ENCODE measurements at regions not wholly inside any gene's neighbourhood (a gene's known extent, or its start where the extent isn't known, plus 50 kb on each side); places are given as distances from the start of the nearest gene placed in this dataset.

DNA sequence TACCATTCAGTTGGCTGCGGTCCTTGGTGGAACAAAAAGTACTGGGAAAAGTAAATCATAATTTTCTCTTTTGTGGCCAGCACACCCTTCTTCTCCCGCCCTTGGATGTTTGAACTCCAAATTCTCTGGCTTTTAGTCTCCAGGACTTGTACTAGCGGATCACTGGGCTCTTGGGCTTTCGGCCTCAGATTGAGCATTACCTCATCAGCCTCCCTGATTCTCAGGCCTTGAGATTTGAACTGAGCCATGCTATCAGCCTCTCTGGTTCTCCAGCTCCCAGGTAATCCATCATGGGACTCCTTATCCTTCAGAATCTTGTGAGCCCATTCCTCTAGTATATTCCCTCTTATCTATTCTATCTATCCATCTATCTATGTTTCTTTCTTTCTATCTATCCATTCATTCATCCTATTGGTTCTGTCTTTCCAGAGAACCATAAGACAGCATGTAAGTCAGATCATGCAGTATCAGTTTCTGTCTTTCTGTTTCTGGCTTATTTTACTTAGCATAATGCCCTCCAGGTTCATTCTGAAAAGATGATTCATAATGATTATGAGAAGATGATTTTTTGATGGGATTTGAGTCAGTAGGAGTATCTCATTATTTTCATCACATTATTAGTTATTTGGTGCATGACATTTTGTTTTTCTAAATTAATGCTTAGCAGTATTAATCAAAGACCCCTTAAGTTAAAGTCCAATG, 814.9 kb downstream of the LRFN5 start:
- DNase-seq = no peak

DNA sequence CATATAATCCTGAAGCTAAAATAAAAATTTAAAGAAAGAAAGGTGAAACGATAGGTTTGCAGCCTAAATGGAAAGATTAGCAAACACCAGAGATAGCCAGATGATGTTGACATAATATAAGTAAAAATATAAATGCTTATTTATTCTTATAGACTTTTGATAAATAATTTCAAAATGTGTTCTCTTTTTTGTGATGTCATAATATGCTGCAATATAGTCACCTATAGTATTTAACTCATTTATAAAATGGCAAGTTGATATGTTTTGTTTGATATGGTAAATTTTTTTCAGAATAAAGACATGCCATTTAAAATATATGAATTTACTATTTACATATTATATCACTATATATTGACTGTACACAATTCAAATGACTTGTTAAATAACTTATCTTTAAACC, 813.4 kb downstream of the LRFN5 start:
- DNase-seq = no peak

DNA sequence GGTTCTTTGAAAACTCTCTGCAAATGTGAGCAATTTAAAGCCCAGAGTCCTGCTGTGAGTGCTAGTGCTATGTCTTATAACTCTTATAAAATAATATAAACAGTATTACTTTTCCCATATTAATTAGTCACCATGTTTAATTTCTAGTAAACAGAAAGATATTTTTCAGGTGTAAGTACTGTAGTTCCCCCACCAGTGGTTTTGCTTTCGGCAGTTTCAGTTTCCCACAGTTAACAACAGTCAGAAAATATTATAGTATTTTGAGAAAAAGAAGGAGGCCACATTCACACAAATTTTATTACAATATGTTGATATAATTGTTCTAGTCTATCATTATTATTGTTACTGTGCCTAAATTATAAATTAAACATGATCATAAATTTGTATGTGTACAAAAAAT, 800.5 kb downstream of the LRFN5 start:
- DNase-seq = no peak

DNA sequence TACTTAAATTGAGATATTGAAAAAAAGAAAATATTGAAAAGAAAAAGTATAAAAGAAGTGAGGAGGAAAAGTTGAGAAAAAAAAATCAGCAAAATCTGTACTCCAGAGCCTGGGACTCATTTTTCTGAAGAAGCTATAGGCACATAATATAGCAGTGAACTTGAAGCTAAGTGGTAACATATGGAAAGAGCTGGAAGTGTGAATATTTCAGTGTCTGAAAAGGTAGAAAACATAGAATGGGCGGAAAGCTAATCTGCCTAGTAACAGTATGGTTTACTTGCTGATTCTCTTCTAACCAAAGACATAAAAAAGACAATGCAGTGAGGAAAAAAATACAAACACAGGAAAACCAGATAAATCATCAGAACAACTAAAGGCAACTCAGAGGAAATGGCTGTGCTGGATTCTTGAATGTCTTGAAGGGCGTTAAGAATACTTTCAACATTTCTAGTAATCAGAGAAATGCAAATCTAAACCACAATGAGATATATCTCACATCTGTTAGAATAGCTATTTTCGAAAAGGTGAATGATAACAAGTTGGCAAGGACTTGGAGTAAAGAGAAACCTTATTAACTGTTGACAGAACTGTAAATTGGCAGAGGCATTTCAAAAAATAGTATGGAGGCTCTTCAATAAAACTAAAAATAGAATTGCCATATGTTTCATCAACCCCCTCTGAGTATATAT, 784.6 kb downstream of the LRFN5 start:
- DNase-seq = no peak

DNA sequence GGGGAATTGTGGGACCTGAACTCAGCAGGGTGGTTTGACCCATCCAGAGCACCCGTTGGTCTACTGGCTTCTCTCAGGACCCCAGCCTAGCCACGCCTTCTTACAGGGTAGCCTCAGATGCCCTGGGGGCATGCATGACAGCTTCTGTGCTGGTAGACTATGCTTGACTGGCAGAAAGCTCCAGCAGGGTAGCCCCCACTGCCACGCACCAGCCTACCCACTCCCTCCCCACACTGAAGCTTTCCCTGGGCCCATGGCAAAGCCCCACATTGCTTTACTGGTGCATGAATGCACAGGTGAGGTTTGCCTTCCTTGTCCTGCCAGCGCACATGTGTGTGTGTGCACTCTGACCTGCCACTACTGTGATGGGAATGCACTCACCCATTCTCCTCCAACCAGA, 772.2 kb downstream of the LRFN5 start:
- no peak for DNase-seq

DNA sequence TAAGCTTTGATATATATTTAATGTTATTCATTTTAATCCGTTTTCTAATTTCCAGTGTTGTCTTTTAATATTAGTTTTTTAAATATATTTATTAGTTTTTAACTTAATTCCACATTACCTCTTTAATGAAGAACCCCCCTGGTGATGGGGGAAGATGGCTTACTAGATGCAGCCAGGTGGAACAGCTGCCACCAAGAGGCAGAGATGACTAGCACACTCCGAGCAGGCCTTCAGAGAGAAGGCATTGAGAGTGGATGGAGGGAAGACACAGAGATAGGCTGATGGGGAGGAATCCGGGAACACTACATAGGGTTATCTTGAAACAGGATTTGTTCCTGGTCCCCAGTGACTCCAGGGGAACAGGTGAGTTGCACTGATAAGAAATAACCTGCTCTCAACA, 771.6 kb downstream of the LRFN5 start:
- DNase-seq = no peak

DNA sequence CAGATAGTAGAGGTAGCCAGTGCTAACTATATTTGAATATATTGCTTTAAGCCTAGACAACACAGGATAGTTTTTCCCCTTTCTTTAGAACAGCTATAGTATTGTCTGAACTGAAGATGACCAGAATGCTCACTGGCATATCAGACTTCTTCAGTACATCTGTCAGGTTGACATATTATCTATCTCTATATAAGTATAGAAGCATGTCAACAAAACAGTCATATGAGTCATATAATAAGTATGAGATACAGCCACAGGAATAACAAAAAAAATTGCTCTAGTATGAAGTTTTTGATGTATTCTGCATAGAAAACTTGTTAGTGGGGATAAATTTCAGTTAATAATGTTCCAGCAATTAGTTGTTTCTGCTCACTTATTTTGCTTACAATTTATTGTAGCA, 767.7 kb downstream of the LRFN5 start:
- DNase-seq = no peak

DNA sequence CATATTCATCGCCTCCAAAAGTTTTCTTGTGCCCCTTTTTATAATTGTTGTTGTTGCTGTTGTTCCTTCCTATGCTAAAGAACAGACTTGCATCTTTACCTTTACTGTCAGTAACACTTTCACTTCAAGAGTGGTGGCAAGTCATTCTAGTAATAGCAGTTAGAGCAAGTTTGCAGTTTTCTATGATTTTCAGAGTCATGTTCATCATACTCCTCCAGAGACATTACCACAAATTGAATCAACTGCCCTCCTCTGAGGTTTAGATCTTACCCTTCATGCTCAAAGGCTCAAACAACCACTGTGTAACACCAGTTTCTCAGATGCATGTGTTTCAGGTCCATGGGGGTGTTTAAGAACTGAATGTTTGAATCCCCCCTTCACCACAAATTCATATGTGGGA, 763.4 kb downstream of the LRFN5 start:
- no peak for DNase-seq

DNA sequence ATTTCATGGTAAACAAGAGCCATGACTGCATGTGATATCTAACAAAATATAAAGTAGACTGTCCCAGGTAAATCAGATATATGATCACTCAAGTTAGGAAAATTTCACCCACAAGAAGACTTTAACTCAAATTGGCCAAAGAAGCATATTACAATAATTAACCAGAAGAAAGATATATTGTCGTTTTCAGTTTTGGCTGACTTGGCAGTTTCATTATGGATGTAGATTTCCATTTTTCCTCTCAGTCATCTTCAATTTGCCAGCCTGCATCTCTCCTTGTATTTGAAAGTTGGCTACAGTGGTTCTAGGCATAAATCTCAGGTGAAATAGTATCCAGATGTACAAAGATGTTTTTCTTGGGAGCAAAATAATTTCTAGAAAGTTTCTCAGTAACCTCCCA, 761.6 kb downstream of the LRFN5 start:
- DNase-seq = no peak

DNA sequence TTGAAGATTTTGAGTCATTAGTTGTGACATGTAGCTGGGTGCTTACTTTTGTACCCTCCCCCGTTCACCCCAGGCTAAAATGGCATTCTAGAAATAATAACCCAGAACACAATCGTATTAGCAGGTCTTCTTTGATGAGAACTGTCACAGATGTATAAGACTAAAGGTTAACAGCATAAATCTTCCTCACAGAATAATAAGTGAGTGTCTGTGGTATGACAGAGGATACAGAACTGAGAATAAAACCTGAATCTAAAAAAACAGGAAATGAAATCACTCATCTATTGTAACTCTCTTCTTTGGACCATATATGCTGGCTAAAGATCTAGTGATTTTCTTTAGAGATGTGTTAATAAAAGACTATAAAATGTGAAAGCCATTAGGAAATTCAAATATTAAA, 746.6 kb downstream of the LRFN5 start:
- no peak for DNase-seq

DNA sequence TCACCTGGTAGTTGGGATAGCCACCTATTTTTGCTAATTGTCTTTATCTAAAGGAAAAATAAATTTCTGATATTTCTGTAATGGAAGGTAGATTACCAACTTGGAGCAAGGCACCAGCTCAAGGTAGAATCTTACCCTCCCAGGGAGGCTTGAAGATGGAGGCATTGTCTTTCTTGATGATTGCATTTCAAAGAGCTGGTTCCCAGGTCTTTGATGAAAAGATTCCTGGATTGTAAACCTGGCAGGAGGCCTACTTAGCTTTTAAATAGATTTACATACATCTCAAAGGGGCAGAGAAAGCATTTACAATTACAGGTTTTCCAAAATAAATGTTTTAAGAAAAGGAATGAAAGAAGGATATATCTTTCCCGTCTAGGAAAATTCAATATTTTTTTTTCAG, 729.2 kb downstream of the LRFN5 start:
- no peak for DNase-seq

DNA sequence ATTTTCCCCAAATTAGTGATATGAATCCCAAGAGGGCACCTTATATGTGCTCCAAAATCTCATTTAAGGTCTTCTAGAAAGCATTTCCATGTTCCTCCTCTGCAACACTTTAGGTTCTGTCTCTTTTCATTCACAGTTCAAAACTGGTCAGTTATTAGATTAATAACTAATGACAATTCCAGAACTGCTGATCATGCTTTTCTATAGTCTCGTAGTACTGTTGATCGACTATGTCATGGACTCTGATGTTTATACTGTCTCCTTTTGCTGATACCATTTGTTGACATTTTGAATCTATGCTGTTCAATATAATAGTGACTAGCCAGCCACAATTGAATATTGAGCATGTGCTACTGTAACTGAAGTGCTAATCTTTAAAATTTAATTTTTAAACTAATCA, 728.3 kb downstream of the LRFN5 start:
- no peak for DNase-seq

DNA sequence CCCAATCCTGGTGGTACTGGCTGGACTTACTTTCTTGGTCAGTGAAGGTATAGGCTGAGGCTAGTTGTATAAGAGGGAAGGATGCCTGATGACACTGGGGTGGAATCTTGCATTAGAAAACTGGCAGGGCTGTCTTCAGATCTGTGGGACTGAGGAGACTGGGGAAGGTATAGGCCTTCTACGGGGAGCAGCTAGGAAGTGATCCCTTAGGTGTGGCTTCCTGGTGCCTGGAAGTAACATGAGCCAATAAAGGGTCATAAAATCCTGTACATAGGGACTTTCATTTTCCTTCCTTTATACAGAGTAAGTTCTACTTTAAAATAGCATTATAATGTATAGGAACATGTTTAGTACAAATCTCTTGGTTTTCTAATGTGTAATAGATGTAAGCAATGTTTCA, 716.8 kb downstream of the LRFN5 start:
- DNase-seq = no peak

DNA sequence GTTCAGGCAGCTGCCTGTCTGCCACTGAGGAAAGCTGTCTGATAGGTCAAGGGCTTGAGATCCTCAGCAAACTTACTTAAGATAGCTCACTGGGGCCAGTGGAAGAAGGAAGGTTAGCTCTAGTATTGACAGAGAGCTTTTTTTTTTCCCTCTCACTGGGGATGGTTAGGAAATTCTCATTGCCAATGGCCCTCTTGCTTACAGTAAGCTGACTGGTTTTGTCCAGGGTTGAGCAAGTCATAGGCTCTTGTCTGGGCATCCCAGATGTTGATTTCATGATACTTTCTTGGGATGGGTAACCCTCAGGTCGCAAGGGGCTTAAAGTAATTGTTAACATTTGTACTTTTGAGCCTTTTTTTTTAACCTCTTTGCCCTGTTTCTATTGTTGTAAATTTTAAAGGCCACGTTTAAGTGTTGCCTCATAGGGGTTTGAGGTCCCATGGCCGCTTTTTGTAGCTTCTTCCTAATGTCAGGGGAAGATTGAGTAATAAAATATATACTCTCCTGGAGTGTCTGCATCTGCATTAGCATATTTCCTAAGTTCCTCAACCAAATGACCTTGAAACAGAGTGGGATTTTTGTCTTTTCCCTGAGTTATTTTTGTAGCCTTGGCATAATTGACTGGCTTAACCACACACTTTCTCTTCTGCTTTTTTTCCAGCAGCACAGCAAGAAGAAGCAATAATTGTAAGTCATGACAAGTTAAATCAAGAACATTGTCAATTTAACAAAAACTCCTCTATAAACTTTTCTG, 716.0 kb downstream of the LRFN5 start:
- DNase-seq = no peak

DNA sequence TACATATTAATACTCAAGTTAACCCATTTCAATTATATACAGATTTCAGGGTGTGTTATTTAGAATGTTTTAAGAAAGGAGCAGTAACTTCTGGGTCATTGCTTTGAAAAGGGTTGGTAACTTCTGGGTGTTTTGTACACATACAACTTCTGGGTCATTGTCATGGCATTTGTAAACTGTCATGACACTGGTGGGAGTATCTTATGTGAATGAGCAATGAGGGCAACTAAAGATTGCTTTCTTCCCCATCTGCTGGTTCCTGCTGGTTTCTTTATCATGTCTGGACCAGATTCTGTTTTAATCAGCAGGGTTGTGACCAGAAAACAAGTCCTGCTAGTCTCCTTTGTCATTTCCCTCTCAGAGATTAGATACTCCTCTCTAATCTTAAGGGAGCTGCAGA, 713.3 kb downstream of the LRFN5 start:
- DNase-seq = no peak

DNA sequence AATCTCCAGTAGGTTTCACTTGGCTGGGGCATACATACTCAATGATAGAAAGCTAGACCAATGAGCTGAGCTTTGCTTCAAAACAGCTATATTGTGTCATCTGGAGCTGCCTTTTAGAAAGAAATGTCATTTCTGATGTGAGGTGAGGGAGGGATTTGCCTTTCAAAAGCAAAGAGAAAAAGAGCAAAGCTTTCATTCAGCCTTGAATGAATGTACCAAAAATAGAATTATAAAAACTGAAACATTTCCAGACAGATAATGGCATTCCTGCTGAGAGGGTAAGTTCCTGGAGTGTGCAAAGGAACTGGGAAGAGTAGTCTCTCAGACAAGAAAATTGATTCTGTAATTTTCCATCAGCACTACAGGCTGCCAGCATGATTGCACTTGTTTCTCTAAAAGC, 710.0 kb downstream of the LRFN5 start:
- DNase-seq = no peak

DNA sequence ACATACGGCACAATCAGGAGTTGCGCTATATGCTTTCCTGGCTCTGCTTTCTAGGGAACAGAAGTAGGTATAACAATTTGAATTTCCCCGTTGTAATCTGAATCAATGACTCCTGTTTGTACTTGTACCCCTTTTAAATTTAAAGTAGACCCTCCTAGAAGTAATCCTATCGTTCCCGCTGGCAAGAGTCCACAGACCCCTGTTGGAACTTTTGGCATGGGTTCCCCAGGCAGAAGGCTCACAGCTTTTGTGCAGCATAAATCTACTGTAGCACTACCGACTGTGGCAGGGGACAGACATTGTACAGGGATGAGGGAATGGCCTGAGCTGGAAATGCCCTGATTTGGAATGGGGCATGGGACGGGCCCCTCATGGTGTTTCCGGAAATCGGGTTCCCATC, 705.2 kb downstream of the LRFN5 start:
- no peak for DNase-seq

DNA sequence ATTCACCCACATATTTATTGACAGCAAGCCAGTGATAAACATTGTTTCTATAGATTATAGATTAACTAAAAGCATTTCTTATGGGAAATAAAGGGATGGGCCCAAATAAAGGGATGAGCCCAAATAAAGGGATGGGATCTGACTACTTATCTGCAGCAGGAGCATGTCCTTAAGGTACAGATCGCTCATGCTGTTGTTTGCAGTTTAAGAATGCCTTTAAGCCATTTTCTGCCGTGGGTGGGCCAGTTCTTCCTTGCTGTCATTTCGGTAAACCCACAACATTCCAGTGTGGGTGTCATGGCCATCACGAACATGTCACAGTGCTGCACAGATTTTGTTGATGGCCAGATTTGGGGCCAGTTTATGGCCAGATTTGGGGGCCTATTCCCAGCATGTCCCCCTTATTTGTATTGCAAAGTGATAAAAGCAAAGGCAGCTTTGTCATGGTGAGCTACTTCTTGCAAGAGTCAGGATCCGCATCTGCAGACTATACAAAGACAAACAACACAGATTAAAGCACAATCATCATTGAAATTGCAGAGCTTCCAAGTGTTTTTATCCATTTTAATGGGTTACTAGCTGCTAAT, 700.7 kb downstream of the LRFN5 start:
- DNase-seq = no peak

DNA sequence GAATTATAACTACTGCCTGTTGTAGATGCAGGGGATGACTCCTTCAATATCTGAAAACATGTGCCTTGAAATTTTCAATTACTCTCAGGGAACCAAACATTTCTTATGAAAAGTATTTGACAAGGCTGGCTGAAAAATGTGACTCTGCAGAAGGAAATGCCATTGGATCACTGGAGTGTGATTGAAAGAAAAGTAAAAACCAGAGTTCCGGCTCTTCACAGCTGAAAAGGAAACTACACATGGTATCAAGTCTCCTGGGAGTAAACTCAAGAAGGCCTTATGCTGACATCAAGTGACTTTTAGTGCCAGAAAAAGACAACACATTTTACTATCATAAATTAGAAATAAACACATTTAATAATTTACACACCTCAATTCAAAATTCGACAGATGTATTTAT, 693.0 kb downstream of the LRFN5 start:
- no peak for DNase-seq

DNA sequence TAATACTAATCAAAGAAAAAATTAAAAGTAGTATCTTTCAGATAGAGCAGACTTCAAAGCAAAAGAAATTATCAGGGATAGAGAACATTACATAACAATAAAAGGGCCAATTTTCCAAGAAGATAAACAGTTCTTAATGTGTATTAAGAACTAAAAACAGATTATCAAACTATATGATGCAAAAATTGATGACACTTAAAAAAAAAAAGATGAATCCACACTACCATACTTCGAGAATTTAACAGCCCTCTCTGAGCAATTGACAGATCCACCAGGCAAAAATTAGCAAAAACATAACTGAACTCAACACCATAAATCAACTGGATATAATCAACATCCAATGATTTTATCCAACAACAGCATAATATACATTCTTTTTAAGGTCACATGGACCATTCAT, 686.5 kb downstream of the LRFN5 start:
- no peak for DNase-seq

DNA sequence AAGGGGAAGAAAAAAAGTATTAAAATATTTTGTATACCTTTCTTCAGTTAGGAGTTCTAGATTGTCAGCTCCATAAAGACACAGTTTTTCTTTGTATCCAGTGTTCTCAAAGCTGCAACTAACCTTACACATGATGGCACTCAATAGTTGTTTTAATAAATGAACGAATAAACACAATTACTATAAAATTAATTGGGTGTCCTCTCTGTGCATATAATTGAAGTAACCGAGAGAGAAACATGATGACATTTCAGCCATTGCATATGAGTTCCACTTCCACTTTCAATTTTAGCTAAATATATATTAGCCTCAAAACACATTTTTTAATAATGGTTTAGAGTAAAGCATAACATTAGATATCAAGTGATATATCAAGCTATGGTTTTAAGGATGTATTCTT, 671.2 kb downstream of the LRFN5 start:
- DNase-seq = no peak

DNA sequence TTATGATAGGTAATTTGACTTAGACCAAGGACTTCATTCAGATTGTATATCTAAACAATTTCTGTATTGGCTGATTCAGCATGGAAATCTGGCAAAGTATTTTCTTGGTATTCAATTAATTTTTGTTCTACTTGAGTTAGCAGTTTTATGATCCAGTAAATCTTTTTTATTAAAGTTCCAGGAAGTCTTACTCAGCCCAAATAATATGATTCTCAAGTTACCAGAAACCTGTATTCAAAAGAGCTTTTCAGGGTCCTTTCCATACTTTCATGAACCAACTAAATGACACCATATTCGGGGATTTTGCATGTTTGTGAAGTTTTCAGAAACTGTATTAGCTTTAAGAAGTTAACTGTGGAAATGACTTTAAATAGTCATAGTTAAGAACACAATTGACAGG, 662.6 kb downstream of the LRFN5 start:
- no peak for DNase-seq

DNA sequence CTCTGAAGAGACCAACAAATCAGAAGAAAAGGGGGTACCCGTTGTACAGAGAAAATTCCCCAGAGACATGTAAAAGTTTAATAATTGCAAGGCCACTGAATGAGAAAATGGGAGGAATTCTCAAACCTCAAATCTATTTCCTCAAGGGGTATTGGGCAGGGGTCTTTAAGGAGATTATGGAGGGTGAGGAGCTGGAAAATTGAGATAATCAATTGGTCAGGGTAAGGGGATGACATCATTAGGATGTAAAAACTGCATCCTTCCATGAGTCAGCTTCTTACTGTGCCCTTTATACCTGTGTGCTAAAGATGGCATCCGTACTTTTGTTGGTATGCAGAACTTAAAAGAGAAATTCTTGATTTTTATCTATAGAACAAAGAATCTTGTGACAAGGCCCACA, 641.5 kb downstream of the LRFN5 start:
- no peak for DNase-seq

DNA sequence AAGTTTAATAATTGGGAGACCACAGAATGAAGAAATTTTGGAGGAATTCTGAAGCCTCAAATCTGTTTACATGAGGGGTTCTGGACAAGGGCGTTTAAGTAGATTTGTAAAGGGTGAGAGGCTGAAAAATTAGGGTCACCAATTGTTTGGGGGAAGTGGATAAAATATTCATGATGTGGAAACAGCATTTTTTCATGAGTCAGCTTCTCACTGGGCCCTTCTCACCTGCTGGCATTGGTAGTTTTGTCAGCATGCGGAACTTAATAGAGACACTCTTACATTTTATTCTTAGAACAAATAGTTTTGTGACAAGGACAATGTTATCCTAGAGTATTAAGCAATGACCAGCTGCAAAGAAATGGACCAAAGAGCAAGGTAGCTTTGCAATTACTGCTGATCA, 634.4 kb downstream of the LRFN5 start:
- DNase-seq = no peak

All from CD4-positive, alpha-beta T cell treated with Interleukin-12 subunit alpha and Interleukin-12 subunit beta, for 1 hour (primary cell).